ENCODE measurements at regions not wholly inside any gene's neighbourhood (a gene's known extent, or its start where the extent isn't known, plus 50 kb on each side); places are given as distances from the start of the nearest gene placed in this dataset.

DNA sequence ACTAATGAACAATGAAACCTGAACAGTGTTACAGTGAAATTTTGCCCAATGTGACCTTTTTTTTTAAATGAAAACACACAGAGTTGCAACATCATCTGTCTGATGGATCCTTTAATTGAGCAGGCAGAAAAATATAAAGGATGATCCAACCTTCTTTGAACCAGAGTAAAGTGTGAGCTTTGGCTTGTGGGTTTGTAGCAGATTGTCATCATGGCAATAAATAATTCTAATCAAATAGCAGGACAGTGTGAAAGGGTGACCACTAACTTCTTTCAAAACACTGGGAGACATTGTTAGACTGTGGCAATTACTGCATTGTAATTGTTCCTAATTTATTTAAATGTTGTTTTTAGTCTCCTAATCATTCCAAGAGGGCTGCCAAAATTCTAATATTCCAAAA is 197.2 kb downstream of the CHD9NB start:
- Histone ChIP-seq H3K27ac (no peak overlapping the region), H3K27me3 (replicated peaks) (no peaks in the 10 kb centered on the region), H3K4me3 (ENCODE audit: low read depth, low read length) (no peak overlapping the region), H3K36me3 (replicated peaks) (no peaks in the 10 kb centered on the region)
- in situ Hi-C loops (cut with HindIII; ENCODE audit: low pct_ligation_motif_present, low sequenced_read_pairs): no loop called here
- DNase-seq: no peak
- TF ChIP-seq CTCF (IDR thresholded peaks at IDR 0.05; ENCODE audit: low read depth, low read length, missing control alignments): no peak

GRCh38 chr16:52852978-52853377 is 199.7 kb downstream of the CHD9NB start:
- Histone ChIP-seq H3K27ac (no peak overlapping the region), H3K36me3 (replicated peaks) (no peaks in the 10 kb centered on the region), H3K27me3 (replicated peaks) (no peaks in the 10 kb centered on the region), H3K4me3 (ENCODE audit: low read depth, low read length) (no peak overlapping the region)
- no peak for TF ChIP-seq CTCF (IDR thresholded peaks at IDR 0.05; ENCODE audit: low read depth, low read length, missing control alignments)
- in situ Hi-C loops (cut with HindIII; ENCODE audit: low pct_ligation_motif_present, low sequenced_read_pairs): no loop called here
- no peak for DNase-seq

- DNase-seq: no peak
- no peaks in the 10 kb centered on the region for H3K27me3 ChIP-seq (replicated peaks)
- H3K4me3 ChIP-seq (ENCODE audit: low read depth, low read length): no peak overlapping the region
- in situ Hi-C loops (cut with HindIII; ENCODE audit: low pct_ligation_motif_present, low sequenced_read_pairs): no loop called here
- TF ChIP-seq CTCF (IDR thresholded peaks at IDR 0.05; ENCODE audit: low read depth, low read length, missing control alignments): no peak
- no peaks in the 10 kb centered on the region for H3K36me3 ChIP-seq (replicated peaks)
- H3K27ac ChIP-seq: no peak overlapping the region
Measured at GRCh38 chr16:52851211-52851740, 201.4 kb downstream of the CHD9NB start.

GRCh38 chr16:52843381-52843780 is 209.3 kb downstream of the CHD9NB start:
- in situ Hi-C loops (cut with HindIII; ENCODE audit: low pct_ligation_motif_present, low sequenced_read_pairs): no loop called here
- no peak for DNase-seq
- H3K36me3 ChIP-seq (replicated peaks): no peaks in the 10 kb centered on the region
- TF ChIP-seq CTCF (IDR thresholded peaks at IDR 0.05; ENCODE audit: low read depth, low read length, missing control alignments): no peak
- H3K27me3 ChIP-seq (replicated peaks): no peaks in the 10 kb centered on the region
- no peak overlapping the region for H3K27ac ChIP-seq
- H3K4me3 ChIP-seq (ENCODE audit: low read depth, low read length): no peak overlapping the region

DNA sequence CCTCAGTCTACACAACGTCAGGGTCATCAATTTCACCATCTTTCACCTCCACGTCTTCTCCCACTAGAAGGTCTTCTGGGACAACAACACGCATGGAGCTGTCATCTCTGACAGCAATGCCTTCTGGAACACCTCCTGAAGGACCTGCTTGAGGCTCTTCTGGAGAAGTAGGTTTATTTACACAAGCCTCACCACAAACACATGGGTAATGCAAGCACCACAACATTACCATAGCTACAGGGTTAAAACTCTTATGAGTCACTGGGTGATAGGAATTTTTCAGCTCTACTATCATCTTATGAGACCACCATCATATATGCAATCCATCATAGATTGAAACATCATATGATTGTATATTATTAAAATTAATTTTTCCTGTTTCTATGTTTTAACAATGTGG is 215.4 kb downstream of the CHD9NB start:
- Histone ChIP-seq H3K4me3 (ENCODE audit: low read depth, low read length) (no peak overlapping the region), H3K27ac (no peak overlapping the region), H3K36me3 (replicated peaks) (no peaks in the 10 kb centered on the region), H3K27me3 (replicated peaks) (no peaks in the 10 kb centered on the region)
- no peak for DNase-seq
- in situ Hi-C loops (cut with HindIII; ENCODE audit: low pct_ligation_motif_present, low sequenced_read_pairs): no loop called here
- TF ChIP-seq CTCF (IDR thresholded peaks at IDR 0.05; ENCODE audit: low read depth, low read length, missing control alignments): no peak

DNA sequence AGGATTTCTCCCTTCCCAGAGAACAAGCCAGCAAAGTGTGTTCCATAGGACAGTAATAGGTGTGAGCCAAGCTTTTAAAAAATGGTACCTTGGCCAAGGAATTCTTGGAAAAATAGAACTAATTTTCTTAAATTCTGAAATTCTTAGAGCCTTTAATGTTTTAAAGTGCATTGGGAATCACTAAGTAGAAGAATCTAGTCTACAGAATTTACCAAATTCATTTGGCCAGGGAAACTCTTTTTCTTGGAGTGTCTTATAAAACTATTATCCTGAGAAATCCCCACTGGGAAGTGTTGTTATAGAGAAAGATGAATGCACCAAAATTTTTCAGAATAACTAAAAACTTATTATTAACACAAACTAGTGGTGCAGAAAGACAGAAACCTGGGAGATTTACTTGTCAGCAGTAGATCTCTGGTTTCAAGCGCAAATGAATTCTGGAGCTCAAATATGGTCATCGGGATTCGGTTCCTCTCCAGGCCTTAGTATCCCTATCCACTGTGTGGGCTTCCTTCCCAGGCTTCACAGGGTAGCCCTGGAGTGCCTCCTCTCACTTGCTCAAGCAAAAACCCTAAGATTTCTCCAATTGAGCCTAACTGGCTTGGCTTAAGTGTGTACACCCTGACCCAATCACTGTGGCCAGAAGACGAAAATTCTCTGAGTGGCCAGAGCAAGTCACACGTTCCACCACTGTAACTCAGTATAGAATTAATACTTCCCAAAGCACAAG is 217.8 kb downstream of the CHD9NB start:
- in situ Hi-C loops (cut with HindIII; ENCODE audit: low pct_ligation_motif_present, low sequenced_read_pairs): no loop called here
- no peak overlapping the region for H3K4me3 ChIP-seq (ENCODE audit: low read depth, low read length)
- TF ChIP-seq CTCF (IDR thresholded peaks at IDR 0.05; ENCODE audit: low read depth, low read length, missing control alignments): no peak

More for the DNA sequence above, 217.8 kb downstream of the CHD9NB start:
- no peak for DNase-seq
- no peaks in the 10 kb centered on the region for H3K27me3 ChIP-seq (replicated peaks)
- H3K27ac ChIP-seq: no peak overlapping the region
- H3K36me3 ChIP-seq (replicated peaks): no peaks in the 10 kb centered on the region

Data from brain microvascular endothelial cell (primary cell).